MM.1S (cell line): ENCODE measurements at regions not wholly inside any gene's neighbourhood (a gene's known extent, or its start where the extent isn't known, plus 50 kb on each side); places are given as distances from the start of the nearest gene placed in this dataset.

Source experiments
- CTCF ChIP-seq: fragments of 300-600 bp; sonication (generic); IDR thresholded peaks from 2 replicates; pipeline ENCODE4 v1.5.1; 2016; ENCODE audit warnings: antibody characterized with exemption, low read length, mixed read lengths
- EZH2 ChIP-seq: fragments of 300-600 bp; sonication (generic); optimal IDR thresholded peaks from 2 replicates; pipeline ENCODE3; 2017; ENCODE audit warnings: low read depth, mild to moderate bottlenecking, antibody characterized with exemption, low read length, mixed read lengths
- EZH2phosphoT487 ChIP-seq: fragments of 300-600 bp; sonication (generic); IDR thresholded peaks from 2 replicates; pipeline ENCODE4 v1.6.1; 2018; ENCODE audit warnings: antibody characterized with exemption, low read length

GRCh38 chr10:23988006-23988405, 220.9 kb upstream of the KIAA1217 start:
- TF ChIP-seq CTCF (no peak), EZH2phosphoT487 (no peak), EZH2 (no peak)
